CD4-positive, alpha-beta T cell treated with Interleukin-6 for 4 hours (primary cell): ENCODE measurements at regions not wholly inside any gene's neighbourhood (a gene's known extent, or its start where the extent isn't known, plus 50 kb on each side); places are given as distances from the start of the nearest gene placed in this dataset.
"Not testable (repeated sequence)": the region's sequence is repeated elsewhere in the genome, so short reads cannot be mapped to it uniquely, and the experiment has no call there.

ENCODE experiments used
- DNase-seq: peaks from one replicate; pipeline ENCODE4 v3.0.0-alpha.2; 2020; ENCODE audit warnings: mixed read lengths

DNA sequence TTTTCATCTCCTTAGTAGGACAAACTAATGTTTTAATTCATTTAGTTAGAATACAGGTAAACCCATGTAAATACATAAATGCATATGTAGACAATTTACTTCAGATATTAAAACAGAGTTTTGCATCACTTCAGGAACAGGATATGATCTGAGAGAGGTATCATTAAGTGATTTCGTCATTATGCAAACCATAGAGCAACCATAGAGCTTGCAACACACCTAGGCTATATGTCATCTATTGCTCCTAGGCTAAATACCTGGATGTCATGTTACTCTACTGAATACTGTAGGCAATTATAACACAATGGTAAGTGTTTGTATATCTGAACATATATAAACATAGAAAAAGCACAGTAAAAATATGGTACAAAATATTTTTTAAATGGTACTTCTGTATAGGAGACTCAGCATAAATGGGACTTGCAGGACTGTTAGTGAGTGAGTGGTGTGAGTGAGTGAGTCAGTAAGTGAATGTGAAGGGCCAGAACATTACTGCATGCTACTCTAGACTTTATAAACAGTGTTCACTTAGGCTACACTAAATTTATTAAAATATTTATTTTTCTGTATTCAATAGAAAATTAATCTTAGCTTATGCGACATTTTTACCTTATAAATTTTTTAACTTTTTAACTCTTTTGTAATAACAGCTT, 1377.5 kb upstream of the CDH9 start:
- no peak for DNase-seq

DNA sequence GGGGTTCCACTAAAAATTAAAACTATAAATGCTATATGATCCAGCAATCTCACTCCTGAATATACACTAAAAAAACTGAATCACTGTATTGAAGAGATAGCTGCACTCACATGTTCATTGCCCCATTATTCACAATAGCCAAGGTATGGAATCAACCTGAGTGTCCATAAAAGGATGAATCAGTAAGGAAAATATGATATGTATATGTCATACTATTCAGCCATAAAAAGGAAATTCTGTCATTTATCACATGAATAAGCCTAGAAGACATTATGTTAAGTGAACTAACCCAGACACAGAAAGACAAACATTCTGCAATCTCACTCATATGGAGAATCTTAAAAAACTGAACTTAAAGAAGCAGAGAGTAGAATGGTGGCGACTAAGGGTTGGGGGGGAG, 1376.2 kb upstream of the CDH9 start:
- no peak for DNase-seq

DNA sequence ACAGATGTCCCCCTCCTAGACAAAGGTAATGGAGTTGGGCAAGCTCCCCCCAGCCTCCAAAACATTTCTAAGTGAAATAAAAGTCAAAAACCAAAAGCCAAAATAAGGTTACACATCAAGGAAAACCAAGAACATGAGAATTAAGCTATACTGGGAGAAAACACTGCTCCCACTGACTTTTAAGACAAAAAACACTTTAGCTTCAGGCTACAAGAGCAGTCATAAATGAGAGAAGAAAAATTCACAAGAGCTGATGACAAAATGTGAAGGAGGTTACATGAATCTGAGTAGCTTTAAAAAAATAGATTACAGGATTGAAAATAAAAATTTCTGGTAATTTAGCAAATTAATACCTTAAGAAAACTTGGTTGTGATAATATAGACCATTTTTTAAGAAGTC, 1370.3 kb upstream of the CDH9 start:
- no peak for DNase-seq

DNA sequence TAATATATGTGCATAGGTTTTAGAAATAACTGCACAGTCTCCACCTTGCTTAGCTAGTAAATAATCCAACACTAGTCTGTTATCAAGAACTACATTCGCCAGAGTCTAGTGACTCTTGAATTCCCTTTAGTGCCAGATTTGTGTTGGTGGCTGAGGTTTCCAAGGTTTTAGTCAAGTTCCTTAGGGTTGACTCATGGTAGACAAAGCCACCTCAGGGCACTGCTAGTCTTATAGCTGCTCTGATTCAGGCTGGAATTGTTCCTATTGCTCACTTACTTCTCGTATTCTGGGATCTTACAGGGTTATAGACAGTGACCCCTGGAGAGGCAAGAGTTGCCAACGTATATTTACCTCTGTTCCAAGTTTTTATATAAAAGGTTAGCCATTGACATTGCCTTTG, 1369.8 kb upstream of the CDH9 start:
- no peak for DNase-seq

- DNase-seq: no peak
These were observed 1366.1 kb upstream of the CDH9 start for GRCh38 chr5:28404363-28405071.

DNA sequence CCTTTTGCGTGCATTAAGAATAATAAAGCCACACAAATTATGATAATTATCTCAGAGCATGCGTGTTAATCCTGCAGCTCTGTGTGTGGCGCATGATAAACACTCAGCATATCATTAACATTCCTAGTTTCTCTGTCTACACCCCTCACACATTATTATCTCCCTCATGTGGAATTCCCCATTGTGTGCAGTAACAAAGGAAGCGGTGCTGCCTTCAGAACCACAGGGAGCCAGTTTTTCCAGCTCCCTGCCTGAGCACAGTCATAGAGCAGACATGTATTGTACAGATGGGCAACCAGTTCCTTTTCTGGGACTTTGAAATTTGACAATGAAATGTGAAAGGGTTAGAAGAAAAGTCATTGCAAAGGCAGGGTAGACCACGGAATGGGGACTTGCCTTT, 1365.5 kb upstream of the CDH9 start:
- DNase-seq: no peak

DNA sequence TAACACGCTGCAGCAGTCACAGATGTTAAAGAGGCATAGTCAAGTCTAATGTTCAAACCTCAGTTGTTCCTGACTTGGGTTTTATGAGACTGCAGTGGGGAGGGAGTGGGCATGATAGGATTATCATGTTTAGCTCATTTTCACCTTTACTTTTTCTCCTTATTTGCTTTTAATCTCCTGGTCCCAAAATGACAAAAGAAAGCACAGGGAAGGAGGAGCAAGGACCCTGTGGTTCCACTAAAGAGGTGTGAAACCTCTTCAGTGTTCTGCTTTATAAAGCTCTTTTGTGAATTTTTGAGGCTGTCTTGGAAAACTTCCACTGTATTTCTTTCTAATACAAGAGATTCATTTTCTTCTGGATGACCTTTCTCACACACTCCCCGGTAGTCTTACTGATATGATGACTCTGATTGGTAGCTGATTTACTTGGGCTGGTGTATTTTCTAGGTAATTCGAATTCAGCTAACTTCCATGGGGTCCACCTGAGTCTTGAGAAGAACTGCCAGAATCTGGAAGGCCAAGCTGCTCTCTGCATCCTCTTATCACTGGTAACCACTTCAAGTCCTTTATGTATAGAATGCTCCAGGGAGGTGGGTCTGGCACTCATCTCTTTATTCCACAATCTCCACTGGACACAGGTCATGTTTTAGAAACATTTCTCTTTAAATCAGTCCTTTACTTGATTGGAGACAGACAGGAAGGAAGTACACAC, 1364.4 kb upstream of the CDH9 start:
- DNase-seq: no peak

GRCh38 chr5:28400076-28400475, 1361.7 kb upstream of the CDH9 start:
- no peak for DNase-seq

DNA sequence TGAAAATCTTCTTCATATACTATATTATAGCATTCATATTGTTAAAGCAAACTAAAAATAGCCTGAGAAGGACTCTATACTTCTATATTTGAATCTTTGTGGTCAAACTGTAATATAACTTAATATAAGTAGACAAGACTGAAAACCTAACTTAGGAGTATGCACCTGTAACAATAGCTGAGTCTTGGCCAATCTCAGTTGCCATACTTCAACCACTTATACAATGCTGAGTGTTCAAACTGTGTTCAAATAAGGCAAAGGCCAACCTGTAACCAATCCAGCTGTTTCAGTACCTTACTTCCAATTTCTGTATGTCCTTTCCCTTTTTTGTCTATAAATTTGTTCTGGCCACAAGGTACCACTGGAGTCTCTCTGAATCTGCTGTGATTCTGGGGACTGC, 1360.8 kb upstream of the CDH9 start:
- no peak for DNase-seq

GRCh38 chr5:28398185-28398584, 1359.8 kb upstream of the CDH9 start:
- DNase-seq: no peak

DNA sequence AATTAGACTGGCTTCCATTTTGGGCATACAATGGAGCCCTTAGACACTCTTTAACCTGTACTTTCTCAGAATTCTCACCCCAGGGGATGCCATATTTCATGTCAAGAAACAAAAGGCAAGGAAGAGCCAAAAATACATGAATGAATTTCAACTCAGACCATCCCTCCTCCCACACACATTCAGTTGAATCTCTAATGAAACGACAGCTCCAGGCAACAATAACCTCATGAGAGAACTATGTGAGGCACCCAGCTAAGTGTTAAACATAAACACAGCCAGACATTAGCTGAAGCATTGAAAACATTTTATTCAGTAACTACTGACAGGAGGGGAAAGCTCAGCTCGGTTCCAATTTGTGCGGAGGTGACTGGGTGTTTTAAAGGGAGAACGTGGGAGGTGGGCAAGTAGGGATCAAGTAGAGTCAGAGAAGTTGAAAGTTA, 1359.1 kb upstream of the CDH9 start:
- no peak for DNase-seq

GRCh38 chr5:28391277-28391676, 1352.9 kb upstream of the CDH9 start:
- no peak for DNase-seq

DNA sequence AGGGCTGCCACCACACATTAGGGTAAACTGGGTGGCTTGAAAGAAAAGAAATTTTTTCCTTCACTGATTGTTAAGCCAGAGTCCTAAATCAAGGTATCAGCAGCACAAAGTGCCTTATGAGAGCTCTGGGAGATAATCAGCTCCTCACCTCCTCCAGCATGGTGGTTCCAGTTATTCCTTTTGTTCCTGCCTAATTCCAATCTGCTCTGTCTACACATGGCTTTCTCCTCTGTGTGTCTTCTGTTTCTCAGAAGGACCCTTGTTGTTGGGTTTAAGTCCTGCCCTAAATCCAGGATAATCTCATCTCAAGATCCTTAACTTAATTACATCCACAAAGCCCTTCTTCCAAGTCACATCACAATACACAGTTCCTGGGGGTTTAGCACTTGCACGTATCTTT, 1352.0 kb upstream of the CDH9 start:
- DNase-seq: no peak

DNA sequence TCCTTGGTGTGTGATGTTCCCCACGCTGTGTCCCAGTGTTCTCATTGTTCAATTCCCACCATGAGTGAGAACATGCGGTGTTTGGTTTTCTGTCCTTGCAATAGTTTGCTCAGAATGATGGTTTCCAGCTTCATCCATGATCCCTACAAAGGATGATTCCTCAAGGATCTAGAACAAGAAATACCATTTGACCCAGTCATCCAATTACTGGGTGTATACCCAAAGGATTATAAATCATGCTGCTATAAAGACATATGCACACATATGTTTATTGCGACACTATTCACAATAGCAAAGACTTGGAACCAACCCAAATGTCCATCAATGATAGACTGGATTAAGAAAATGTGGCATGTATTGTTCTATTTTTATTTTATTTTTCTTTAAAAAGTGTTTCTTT, 1351.3 kb upstream of the CDH9 start:
- DNase-seq: not testable (repeated sequence)

DNA sequence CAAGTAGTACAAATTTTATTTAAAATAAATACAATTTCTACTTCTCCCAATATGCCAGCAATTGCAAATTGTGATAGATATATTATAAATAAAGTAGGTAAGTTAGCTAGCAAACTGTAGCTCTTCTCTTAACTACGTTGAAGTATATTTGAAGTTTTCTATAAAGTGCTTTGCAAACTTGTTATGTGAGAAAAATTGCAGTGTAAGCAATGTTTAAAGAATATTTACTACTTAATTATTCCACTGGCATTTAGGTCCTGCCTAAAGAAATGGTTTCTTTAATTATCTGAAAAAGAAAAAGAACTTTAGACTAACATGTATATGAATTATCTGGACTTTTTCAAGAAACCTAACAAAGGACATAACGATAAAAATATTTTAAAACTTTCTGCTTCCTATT, 1350.0 kb upstream of the CDH9 start:
- no peak for DNase-seq

DNA sequence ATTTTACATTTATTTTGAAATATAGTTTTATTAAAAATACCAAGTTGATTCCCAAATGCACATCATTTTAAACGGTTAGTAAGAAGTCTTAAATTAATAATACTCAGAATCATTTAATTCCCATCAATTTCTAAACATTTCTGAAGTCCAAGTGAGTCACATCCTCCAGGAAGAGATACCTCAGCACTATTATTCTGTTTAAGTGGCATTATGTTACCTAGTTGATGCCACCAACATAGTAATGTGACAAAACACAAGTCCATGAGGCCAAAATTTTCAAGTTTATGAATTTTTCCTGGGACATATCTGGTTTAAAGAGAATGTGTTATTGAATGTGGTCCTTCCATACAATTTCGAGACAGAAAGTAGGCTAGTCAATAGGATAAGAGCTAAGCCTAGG, 1348.3 kb upstream of the CDH9 start:
- DNase-seq: no peak

DNA sequence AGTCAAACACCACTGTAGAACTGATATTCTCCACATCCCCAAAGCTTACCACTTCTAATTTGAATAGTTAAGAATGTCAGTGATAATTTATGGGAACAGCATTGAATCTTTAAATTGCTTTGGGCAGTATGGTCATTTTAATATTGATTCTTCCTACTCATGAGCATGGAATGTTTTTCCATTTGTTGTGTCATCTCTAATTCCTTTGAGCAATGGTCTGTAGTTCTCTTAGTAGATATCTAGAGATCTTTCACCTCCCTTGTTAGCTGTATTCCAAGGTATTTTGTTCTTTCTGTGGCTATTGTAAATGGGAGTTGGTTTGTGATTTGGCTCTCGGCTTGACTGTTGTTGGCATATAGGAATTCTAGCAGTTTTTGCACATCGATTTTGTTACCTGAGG, 1341.8 kb upstream of the CDH9 start:
- DNase-seq: no peak

DNA sequence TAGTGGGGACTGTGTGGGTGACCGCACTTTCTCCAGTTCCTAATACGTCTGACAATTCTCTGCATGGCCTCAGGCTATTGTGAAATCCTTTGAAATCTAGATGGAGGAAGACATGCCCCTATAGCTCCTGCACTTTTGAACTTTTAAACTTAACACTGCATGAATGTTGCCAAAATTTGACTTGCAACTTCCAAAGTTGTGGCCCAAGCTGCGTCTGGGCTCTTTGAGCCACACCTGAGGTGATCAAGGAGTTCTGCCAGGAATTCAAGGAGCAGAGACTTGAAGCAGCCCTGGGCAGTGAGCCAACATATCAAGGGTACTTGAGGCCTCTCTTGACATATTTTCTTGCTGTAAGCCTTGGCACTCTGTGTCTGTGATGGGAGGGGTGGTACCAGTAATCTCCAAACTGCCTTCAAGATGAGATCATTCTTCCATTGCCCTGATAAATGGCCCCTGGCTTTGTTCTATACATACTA, 1336.1 kb upstream of the CDH9 start:
- DNase-seq: no peak

DNA sequence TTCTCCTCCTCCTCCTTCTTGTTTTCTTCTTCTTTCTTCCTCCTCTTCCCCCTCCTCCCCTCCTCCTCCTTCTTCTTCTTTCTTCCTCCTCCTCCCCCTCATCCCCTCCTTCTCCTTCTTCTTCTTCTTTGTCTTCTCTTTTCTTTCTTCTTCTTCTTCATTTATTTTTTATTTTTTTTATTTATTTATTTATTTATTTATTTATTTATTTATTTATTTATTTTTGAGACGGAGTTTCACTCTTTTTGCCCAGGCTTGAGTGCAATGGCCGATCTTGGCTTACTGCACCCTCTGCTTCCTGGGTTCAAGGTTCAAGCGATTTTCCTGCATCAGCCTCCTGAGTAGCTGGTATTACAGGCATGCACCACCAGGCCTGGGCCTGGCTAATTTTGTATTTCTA, 1332.5 kb upstream of the CDH9 start:
- DNase-seq: no peak

GRCh38 chr5:28369418-28369817, 1331.0 kb upstream of the CDH9 start:
- DNase-seq: no peak

- no peak for DNase-seq
These were observed 1317.4 kb upstream of the CDH9 start for GRCh38 chr5:28355831-28356230.

DNA sequence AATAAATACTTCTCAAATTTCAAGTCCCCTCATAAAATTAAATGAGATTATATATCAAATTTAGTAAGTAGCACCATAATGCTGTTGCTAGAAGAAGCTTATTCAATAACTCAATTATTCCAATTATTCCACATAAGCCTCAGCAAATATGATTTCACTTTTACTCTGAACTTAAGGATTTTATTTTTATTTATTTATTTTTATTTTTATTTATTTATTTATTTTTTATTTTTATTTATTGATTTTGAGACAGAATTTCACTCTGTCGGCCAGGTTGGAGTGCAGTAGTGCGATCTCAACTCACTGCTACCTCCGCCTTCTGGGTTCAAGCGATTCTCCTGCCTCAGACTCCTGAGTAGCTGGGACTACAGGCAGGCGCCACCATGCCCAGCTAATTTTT, 1308.3 kb upstream of the CDH9 start:
- DNase-seq: no peak

DNA sequence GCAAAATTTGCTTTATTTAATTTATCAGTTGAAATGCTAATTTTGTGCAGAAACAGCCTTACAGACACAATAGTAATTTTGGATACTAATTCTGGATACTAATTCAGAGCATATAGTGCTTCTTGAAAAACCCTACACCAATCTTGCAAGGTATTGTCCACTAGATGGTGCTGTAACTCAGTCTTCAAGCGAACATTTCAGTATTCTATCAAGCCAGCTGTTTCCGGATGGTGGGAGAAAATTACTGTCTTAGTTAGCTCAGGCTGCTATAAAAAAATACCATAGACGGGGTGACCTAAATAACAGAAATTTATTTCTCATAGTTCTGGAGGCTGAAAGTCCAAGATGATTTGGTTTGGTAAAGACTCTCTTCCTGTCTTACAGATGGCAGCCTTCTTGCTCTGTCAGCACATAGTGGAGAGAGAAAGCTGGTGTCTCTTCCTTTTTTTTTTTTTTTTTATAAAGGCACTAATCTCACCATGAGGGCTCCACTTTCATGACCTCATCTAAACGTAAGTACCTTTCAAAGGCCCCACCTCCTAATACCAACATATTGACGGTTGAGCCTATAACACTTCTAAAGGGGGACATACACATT, 1306.5 kb upstream of the CDH9 start:
- no peak for DNase-seq

- DNase-seq: no peak
These were observed 1290.8 kb upstream of the CDH9 start for GRCh38 chr5:28329176-28329575.
